Activated CD4-positive, alpha-beta T cell treated with anti-CD3 and anti-CD28 coated beads, Interleukin-10, Interleukin-2, amounts not matched to agents 100 ng/mL and 50 ng/mL, durations not matched to agents 16 hours and 8 hours (primary cell): ENCODE measurements at regions not wholly inside any gene's neighbourhood (a gene's known extent, or its start where the extent isn't known, plus 50 kb on each side); places are given as distances from the start of the nearest gene placed in this dataset.

ENCODE experiments used
- DNase-seq: peaks from one replicate; pipeline ENCODE4 v3.0.0-alpha.2; 2020

- no peak for DNase-seq
Observed at GRCh38 chr13:108439556-108439955, 170.0 kb downstream of the TNFSF13B start.

GRCh38 chr13:108444448-108444847 is 174.9 kb downstream of the TNFSF13B start:
- DNase-seq = no peak

- DNase-seq = no peak
Observed at GRCh38 chr13:108448891-108449290, 179.4 kb downstream of the TNFSF13B start.

GRCh38 chr13:108451121-108451520 is 178.3 kb upstream of the MYO16 start:
- no peak for DNase-seq

GRCh38 chr13:108455320-108455719 is 174.1 kb upstream of the MYO16 start:
- no peak for DNase-seq

GRCh38 chr13:108460043-108460442 is 169.4 kb upstream of the MYO16 start:
- DNase-seq = no peak

GRCh38 chr13:108460746-108461145 is 168.7 kb upstream of the MYO16 start:
- DNase-seq = no peak

GRCh38 chr13:108463340-108463739 is 166.1 kb upstream of the MYO16 start:
- DNase-seq = peak; percentile 54

GRCh38 chr13:108470921-108471320 is 158.5 kb upstream of the MYO16 start:
- no peak for DNase-seq

- DNase-seq = no peak
Observed at GRCh38 chr13:108475181-108475580, 154.2 kb upstream of the MYO16 start.

GRCh38 chr13:108477376-108477775 is 152.0 kb upstream of the MYO16 start:
- no peak for DNase-seq

- DNase-seq = no peak
Observed at GRCh38 chr13:108478179-108478578, 151.2 kb upstream of the MYO16 start.

- no peak for DNase-seq
Observed at GRCh38 chr13:108483981-108484380, 145.4 kb upstream of the MYO16 start.

- no peak for DNase-seq
Observed at GRCh38 chr13:108486096-108486495, 143.3 kb upstream of the MYO16 start.

GRCh38 chr13:108494991-108495645 is 134.3 kb upstream of the MYO16 start:
- no peak for DNase-seq

GRCh38 chr13:108495646-108496361 is 133.6 kb upstream of the MYO16 start:
- DNase-seq = no peak

- DNase-seq = no peak
Observed at GRCh38 chr13:108496362-108497210, 132.8 kb upstream of the MYO16 start.

- DNase-seq = no peak
Observed at GRCh38 chr13:108500711-108501110, 128.7 kb upstream of the MYO16 start.

- no peak for DNase-seq
Observed at GRCh38 chr13:108508263-108508662, 121.1 kb upstream of the MYO16 start.

GRCh38 chr13:108525827-108526226 is 103.6 kb upstream of the MYO16 start:
- no peak for DNase-seq

GRCh38 chr13:108526286-108526685 is 103.1 kb upstream of the MYO16 start:
- DNase-seq = no peak

- DNase-seq = no peak
Observed at GRCh38 chr13:108527844-108528243, 101.6 kb upstream of the MYO16 start.

- no peak for DNase-seq
Observed at GRCh38 chr13:108528303-108528702, 101.1 kb upstream of the MYO16 start.

- DNase-seq = no peak
Observed at GRCh38 chr13:108533842-108534241, 95.6 kb upstream of the MYO16 start.
